Astrocyte of the spinal cord (primary cell): ENCODE measurements at regions not wholly inside any gene's neighbourhood (a gene's known extent, or its start where the extent isn't known, plus 50 kb on each side); places are given as distances from the start of the nearest gene placed in this dataset.

ENCODE experiments used
- DNase-seq: peaks from one replicate; pipeline ENCODE4 v3.0.0; 2011; ENCODE audit warnings: low read depth, low spot score
- H3K4me3 ChIP-seq: 2 replicates; pipeline ENCODE4 v1.5.1; 2011; ENCODE audit warnings: low read depth, mild to moderate bottlenecking, low read length, moderate library complexity
- in situ Hi-C: cut with HindIII; loops from 2 replicates; pipeline ENCODE4 v1.10.0; 2017; ENCODE audit warnings: low sequenced_read_pairs
- TF ChIP-seq, protein P1 (sequence below): IDR thresholded peaks from 2 replicates; pipeline ENCODE4 v1.5.1; 2012; ENCODE audit warnings: low read depth, mild to moderate bottlenecking, low read length, inconsistent platforms

DNA sequence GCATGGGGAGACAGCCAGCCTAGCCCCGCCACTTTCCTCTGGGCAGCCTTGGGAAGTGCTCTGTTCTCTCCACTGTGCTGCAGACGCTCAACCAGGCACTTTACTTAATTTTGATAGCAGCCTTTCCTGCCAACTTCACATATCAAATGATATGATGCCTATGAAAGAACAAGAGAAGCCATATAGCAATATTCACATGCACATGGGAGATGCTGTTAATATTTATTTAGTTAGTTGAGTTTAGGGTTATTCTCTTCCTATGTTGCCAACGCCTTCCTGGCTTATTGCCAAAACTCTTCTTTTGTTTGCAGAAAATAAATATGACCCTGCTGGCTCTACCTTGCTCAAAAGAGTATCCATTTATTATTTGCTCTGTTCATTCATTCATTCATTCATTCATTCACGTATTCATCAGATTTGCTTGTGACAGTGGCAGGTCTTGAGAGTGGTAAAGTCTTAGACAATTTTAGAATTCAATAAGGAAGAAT lies 99.3 kb downstream of the GATA6 start:
- no peak for DNase-seq
- in situ Hi-C loops = no loop called here
- no peak overlapping the region for H3K4me3 ChIP-seq
- TF ChIP-seq, protein P1, sequence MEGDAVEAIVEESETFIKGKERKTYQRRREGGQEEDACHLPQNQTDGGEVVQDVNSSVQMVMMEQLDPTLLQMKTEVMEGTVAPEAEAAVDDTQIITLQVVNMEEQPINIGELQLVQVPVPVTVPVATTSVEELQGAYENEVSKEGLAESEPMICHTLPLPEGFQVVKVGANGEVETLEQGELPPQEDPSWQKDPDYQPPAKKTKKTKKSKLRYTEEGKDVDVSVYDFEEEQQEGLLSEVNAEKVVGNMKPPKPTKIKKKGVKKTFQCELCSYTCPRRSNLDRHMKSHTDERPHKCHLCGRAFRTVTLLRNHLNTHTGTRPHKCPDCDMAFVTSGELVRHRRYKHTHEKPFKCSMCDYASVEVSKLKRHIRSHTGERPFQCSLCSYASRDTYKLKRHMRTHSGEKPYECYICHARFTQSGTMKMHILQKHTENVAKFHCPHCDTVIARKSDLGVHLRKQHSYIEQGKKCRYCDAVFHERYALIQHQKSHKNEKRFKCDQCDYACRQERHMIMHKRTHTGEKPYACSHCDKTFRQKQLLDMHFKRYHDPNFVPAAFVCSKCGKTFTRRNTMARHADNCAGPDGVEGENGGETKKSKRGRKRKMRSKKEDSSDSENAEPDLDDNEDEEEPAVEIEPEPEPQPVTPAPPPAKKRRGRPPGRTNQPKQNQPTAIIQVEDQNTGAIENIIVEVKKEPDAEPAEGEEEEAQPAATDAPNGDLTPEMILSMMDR = no peak

DNA sequence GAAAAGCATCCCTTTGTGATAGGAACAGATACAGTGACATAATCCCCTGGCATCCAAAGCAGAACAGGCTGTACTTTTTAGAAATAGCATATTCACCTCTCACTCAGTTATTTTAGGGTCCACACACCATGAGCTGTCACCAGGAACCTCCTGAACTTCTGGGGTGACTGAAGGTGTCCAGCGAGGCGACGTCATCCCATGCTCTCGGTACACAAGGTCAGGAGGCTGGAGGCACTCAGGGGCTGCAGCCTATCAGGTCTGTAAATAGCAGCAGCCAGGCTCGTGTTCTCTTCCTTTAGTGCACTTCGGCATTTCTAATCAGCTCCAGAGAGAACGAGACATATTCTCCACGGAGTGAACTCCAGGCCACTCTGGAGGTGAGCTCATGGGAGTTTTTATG lies 98.3 kb downstream of the GATA6 start:
- no peak for DNase-seq
- no peak overlapping the region for H3K4me3 ChIP-seq
- in situ Hi-C loops = no loop called here
- TF ChIP-seq, protein P1 = no peak

DNA sequence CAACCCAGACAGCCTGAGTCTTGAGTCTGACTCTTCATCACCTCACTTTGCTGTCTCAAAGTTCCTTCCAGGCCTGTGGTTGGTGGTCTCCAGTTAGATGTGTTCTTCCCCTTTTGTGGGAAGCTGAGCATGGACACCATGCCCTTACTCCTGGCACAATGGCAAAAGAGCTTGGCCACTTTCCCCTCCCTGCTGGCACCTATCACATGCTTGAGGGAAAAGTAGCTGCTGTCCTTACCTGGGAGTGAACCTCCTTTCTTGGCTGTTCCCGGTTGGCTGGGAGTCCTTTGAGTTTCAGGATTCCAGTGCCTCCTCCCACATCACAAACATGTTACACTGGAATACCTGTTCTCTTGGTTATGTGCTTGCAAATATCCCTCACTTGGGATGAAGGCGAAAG lies 97.8 kb downstream of the GATA6 start:
- TF ChIP-seq, protein P1 = no peak
- no peak overlapping the region for H3K4me3 ChIP-seq
- DNase-seq = no peak
- in situ Hi-C loops = no loop called here

DNA sequence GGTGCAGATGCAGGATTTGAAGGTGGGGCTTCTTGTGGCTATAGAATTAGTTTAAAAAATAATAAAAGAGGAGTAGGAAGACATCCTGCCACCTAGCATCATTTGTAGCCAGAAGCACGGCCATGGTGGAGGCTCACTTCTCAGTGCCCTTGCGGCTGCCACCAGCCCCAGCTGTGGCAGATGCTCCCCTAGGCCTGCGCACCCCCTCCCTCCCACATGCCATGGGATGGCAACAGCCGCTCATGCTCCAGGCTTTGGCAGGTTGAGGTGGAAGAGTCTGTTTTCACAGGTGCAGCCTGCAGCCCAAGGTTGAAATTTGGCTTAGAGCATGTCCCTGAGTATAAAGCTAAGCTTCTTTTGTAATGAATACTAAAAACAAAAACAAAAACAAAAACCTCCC lies 96.4 kb downstream of the GATA6 start:
- TF ChIP-seq, protein P1 = no peak
- in situ Hi-C loops = no loop called here
- DNase-seq = no peak
- no peak overlapping the region for H3K4me3 ChIP-seq

DNA sequence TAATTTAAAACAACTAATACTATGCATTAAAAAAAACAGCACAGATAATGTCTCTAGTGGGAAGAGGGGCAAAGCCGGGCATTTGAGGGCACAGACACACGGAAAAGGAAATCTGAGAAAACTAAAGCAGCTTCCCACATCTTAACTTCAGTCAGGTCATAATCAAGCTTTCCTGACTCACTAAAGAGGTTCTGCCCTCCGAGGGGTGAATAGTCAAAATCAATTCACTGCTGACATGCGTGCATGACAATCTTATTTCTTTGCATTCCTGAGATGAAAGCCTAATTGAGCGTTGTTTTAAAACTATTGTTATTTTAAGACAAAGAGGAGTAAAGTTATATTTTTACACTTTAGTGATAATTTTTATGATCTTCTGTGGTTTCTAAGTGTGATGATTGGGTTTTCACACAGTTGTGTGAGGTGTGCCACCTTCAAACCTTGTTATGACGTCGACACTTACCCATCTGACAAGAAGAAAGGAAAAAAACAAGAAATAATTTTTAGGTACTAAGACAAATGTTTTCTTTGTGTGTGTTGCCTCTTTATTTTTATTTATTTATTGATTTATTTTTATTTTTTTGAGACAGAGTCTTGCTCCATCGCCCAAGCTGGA lies 90.9 kb downstream of the GATA6 start:
- no peak for DNase-seq
- H3K4me3 ChIP-seq = no peak overlapping the region
- TF ChIP-seq, protein P1 = no peak
- in situ Hi-C loops = no loop called here

DNA sequence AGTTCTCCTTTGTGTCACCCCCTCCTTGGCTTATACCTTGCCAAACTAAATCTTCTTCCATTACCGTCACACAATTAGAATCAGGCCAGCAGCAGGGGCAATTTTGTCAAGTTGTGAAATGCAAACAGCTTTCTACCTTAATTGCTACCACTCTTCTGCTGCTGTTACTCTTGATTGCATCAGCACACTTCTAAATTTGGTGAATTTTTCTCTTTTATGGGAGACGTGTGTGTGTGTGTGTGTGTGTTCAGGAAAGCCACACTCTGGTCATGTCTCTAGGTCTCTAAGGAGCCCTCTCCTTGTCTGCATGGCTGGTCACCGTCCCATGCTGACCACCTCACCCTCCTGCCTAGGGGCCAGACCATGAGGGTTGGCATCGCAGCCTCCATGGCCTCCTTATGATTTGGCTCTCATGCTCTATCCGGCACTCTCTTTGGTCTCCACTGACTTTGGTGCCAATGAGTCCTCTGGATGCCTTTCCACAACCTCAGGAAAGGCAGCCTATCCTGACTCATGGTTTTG lies 87.7 kb downstream of the GATA6 start:
- TF ChIP-seq, protein P1 = no peak
- no peak for DNase-seq
- no peak overlapping the region for H3K4me3 ChIP-seq
- in situ Hi-C loops = no loop called here

DNA sequence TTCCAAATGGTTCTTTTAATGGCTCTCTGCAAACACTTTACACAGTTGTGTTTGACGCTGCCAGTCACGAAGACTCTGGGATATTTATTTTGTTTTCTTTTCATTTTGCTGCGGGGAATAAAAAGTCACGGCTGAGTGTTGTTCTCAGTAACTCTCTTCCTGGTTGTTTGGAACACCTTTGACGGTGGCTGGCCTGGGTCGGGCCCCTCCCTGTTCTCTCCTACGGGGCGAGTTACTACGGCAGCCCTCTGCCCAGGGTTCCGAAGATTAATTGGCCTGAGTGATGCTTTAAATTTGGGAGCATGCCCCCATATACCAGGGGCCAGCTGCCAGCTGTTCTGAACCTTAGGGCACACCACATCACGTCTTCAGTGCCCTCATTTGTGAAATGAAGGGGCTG lies 84.7 kb downstream of the GATA6 start:
- in situ Hi-C loops = no loop called here
- TF ChIP-seq, protein P1 = no peak
- DNase-seq = no peak
- no peak overlapping the region for H3K4me3 ChIP-seq
